ENCODE measurements at regions not wholly inside any gene's neighbourhood (a gene's known extent, or its start where the extent isn't known, plus 50 kb on each side); places are given as distances from the start of the nearest gene placed in this dataset.

DNA sequence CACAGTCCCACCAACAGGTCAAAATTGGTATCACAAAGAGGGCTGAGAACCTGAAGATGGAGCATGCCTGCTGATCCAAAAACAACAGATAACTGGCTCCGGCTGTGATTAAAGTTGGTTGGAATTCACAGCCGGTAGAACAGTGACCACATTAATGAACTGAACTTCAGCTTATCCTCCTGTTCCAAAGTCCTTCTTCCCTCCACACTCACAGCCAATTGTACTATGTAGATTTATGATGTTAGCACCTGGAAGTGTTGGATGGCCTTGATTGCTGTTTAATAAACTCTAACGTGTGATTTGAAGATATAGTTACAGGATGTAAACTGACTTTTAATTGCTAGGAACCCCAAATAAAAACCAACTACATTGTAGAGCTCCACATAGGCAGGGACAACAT, 367.3 kb upstream of the FRG2C start:
- TF ChIP-seq CTCF (conservative IDR thresholded peaks at IDR 0.05; ENCODE audit: low read length) (no peak), EZH2phosphoT487 (IDR thresholded peaks at IDR 0.05; ENCODE audit: borderline replicate concordance, low read depth, low read length) (no peak)
